Stimulated activated CD4-positive, alpha-beta T cell treated with anti-CD3 and anti-CD28 coated beads, TNF-alpha, amount 100 ng/mL, for 48 hours (primary cell): ENCODE measurements at regions not wholly inside any gene's neighbourhood (a gene's known extent, or its start where the extent isn't known, plus 50 kb on each side); places are given as distances from the start of the nearest gene placed in this dataset.
"Not testable (repeated sequence)": the region's sequence is repeated elsewhere in the genome, so short reads cannot be mapped to it uniquely, and the experiment has no call there.

ENCODE experiments used
- DNase-seq, 3 donors: peaks; one replicate each; pipeline ENCODE4 v3.0.0-alpha.2; 2020; ENCODE audit warnings: low read depth in 3 of 3

DNA sequence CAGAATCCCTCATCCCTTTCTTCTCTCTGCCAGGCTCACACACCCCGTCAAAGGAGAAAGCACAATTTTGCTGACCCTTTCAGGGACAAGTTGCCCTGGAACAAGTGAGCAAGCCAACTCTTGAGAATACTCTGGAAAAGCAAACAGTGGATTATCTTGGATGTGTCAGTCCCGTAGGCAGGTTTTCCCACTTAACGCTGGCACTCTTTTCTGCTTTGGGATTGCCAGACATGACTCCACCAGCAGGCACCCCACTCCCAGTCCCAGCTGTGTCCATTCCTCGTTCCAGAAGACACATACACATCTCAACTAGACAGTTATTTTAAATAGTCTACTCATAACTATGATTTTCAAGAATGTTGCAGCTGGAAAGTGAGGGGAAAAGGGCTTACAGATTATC lies 145.5 kb upstream of the CDKN3 start:
- DNase-seq = no peak

DNA sequence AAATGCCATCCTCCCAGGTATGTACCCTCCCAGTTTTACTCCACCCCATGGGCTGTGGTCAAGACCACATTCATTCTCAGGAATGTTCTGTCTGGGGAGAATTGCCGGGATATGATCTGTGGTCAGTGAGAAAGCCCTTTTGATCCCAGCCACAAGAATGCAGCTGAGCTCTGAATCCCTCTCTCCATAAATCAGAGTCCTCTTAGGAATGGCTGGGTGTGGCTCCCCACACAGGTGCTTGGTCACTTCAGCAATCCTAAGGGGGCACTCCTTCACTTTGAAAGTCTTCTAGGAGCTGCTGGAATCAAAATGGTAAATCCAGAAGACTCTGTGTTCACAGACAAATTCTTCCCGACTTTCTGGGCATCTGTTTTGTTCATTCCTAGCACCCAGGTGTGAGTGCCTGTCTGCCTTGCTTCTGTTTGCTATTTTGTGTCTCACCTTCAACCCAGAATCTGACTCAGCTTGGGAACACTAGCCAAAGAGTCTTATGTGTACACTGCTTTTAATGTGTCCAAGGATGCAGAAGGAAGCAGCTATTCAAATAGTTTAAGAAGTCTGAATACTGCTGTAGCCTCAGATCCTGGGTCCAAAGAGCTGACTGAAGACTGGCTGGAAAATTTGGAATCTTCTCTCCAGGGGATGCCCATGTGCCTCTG lies 144.6 kb upstream of the CDKN3 start:
- no peak for DNase-seq

DNA sequence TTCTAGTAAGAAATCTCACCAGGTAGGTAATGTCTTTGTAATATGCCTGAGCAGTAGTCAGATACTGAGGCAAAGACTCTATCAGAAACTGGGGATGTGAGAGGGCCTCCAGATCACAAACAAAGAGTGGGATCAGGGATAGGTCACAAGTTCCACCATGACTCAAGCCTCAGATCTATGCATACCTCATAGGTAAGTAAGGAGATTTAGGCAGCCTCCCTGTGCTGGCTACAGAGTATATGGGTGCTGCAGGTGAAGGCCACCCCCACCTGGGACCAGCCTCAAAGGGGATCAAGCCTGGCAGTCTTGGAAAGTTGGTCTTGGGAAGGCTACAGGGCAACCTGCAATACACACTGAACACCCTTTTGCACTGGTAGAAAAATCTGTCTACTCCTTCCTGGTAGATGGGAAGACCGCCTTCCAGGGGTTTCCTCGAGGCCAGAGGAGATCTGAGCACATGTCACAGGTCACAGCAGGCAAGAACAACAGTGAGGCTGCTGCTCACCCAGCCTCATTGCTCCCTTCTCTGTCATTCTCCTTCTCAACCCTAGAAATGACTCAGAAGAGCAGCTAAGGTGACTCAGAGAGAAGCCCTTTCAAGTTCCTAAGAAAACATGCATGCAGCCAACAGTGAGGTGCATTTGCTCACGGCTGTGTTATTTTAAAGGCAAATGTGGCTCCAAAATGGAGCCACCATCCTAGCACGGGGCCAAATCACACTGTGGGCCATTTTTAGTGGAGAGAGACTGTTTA lies 143.4 kb upstream of the CDKN3 start:
- peak in 1 of 3 donors; percentile 10 for DNase-seq

DNA sequence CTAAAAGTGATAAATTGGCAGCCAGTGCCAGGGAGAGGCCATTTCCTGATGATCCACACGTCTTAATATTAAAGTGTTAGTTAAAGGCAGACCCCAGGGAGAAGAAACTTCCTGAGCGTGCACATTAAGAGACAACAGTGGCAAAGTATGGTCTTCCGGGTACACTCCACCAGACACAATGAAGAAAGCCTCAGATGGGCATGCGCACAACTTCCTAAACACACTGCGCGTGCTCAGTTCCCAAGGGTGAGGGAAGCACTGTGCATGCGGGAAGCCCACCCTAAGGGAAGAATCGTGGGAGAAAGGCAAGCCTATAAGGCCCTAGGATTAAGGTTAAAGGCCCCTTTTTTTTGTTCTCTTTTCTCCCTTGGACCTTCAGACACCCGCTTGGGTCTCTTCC lies 140.7 kb upstream of the CDKN3 start:
- no peak for DNase-seq

DNA sequence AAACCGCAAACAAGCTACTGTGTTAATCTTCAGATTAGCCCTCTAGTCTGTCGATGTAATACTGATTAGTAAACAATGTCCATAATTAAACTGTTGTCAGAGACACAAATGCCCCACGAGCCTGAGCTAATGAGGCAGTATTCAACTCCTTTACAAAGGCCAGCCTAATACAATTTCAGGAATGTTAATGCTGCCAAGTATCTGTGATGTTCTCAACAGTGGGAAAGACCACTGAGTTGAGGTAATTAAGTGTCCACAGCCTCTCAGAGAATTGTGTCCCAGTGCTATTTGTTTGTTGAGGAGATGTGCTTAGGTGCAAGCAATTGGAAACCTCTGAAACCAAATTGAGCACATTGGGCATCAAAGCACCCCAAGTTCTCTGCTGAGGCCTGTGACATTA lies 139.4 kb upstream of the CDKN3 start:
- no peak for DNase-seq

DNA sequence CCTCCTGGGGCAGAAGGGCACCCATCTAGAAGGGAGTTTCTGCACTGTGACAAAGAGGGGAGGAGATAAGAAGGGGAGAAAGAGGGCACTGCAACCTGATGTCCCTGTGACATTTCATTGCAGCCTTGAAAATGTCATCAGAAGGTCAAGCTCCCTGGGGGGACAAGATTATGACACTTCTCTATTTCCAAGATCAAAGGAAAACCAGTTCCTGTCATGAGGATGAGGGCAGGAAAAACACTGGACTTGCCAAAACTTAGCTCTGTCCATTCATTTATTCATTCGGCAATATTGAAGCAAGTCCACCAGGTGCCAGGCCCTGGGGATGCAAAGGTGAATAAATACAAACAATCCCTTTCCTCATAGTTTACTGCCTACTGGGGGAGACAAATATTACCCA lies 138.4 kb upstream of the CDKN3 start:
- no peak for DNase-seq

DNA sequence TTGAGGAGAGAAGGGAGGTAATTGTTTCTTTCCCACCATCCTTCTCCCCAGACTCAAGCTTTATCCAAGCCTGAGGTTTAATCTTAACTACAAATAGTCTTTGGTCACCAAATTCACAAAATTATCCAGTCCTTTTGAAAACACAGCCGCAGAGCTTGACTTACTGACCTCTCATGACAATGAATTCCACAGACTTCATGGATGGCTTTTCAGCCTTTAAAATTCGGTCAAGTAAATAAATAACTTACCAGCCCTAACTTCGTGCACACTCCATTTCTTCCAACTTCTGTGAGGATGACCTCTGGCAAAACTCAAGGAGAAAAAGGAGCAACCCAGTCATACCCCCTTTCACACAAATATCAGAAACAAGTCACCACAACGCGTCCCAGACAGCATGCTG lies 137.0 kb upstream of the CDKN3 start:
- DNase-seq = no peak

DNA sequence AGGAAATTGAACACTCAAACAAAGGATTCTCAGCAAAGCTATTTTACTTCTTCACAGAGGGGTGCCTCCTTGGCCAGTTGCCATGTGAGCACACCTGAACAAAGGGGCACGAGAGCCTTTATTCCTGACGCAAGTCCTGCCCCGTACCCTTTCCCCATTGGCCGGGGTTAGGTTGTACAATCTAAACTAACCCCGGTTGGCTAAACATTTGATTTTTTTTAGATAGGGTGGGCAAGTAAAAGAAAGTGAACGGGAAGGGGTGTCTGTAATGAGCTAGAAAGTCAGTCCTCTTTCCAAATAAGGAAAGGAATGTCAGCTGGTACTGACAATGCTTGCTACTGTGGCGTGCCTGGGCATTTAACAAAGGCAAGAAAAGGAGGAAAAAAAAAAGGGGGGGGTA lies 135.5 kb upstream of the CDKN3 start:
- DNase-seq = no peak

DNA sequence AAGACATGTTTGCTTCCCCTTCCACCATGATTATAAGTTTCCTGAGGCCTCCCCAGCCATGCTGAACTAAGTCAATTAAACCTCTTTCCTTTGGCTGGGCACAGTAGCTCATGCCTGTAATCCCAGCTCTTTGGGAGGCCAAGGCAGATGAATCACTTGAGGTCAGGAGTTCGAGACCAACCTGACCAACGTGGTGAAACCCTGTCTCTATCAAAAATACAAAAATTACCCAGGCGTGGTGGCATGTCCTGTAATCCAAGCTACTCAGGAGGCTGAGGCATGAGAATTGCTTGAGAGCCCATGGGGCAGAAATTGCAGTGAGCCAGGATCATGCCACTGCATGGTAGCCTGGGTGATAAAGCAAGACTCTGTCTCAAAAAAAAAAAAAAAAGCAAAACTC lies 130.2 kb upstream of the CDKN3 start:
- DNase-seq = not testable (repeated sequence)

DNA sequence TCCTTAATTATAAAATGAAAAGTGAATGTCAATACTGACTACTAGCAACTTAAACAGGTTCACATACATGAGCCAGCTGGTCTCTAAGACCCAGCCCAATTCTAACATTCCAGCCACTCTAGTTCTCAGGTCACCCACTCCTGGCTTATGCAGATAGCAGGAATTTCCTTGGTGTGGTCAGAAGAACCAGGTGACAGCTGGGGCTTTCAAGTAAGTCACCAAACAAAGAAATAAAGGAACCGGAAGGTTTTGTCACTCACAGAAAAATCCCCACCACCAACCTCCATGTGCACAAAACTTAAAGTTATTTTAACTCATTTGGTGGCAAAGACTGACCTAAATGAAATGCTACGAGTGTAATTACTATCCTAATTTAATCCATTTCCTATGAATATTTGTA lies 129.6 kb upstream of the CDKN3 start:
- DNase-seq = no peak

DNA sequence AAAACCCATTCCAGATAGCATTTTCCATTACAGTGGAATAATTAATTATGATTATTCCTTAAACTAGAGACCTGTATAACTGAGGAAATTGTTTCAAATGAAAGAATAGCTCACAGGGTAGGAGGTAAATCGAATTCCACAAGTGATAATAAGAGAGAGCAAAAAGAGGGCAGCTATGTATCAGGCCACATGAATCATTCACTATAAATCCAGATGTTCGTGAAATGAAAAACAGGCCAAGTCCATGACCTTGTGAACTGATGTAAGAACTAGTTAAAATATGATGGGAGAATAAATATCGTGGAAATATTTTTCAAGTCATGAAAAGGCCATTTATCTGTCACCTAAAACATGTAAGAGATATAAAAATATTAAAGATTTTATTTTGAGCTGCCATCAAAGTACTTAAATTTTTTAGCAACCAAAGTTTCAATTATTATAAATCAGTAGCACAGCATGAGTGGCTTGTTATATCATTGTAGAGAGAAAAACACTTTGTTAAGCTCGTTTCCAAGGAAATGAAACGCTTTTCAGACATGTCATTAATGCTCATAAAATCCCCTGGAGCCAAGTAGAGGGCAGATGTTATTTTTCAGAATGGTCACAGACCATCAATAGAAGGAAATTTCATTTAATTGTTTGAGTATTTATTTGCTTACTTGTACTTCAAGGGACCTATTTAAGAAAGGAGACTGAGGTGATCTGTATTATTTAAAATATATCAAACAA lies 120.6 kb upstream of the CDKN3 start:
- no peak for DNase-seq

DNA sequence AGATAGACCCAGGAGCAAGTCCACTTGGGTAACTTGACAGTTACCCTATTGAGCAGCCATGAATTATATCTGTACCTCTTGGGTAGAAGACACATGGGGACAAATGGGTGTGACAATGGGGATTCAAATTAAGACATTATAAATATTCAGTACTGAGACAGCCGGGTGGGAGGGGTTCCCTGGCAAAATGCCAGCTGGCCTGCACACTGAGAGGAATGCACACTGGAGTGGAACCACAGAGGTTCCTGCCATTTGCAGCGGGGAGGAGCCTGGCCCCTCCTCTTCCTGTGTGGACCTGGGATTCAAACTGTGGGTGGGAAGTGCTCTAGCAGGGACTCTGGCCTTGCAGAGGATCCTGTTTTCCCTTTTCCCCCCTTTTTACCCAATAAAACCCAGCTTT lies 118.7 kb upstream of the CDKN3 start:
- no peak for DNase-seq

DNA sequence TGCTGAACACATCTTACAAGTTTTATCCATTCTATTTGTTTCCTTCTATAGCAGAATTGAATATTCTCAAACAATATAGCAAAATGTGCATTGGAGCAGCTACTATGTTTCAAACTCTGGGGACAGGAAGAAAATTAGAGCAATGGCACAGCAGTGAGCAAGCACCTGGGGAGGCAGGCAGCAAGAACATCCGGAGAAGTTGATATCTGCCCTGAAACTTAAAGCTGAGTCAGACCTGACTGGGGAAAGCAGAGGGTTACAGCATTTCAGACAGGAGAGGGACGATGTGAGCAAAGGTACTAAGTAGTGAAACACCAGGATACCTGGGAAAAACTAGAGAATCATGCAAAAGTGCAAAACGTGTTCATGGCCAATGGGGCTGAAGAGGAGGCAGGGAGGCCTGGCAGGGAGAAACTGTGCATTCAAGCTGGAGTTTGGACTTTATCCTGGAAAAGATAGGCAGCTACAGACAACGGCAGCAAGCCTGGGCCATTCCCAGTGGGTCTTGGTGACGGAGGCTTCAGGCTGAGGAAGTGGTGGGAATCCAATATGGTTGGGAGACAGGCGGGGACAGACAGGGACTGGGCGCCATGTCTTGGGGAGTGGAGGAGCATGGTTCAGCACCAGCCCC lies 118.0 kb upstream of the CDKN3 start:
- no peak for DNase-seq

DNA sequence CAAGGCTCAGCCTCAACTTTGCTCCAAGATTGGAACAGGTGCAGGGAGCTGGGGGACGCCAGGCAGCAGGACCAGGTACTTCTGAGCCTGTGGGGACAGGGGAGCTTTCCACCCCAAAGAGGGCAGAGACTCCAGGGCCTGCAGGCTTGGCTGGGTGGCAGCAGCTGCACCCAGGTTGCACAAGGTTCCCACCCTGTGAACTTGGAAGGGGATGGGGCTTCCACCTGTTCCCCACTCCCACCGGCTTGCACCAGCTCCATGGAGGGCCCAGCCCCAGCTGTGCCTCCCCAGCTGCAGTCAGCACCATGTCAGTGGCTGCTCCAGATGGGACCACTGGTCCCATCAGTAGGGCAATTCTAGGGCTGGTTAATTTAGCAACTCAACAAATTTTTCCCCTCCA lies 114.0 kb upstream of the CDKN3 start:
- no peak for DNase-seq

DNA sequence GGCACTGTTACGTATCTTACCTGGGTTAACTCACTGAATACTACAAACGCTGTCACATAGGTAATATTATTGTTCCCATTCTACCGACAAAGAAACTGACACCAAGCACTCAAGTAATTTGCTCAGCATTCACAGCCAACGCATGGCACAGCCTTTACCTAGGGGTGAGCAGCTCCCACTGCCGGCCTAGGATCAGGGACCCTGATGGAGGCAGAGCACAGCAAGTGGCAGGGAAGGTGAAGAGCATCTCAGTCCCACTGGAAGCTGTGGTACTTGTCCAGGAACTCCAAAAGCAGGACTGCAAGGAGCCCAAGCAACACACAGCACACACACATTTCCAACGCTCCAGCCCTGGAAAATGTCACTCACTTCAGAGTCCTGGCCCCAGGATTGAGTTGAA lies 111.8 kb upstream of the CDKN3 start:
- no peak for DNase-seq

DNA sequence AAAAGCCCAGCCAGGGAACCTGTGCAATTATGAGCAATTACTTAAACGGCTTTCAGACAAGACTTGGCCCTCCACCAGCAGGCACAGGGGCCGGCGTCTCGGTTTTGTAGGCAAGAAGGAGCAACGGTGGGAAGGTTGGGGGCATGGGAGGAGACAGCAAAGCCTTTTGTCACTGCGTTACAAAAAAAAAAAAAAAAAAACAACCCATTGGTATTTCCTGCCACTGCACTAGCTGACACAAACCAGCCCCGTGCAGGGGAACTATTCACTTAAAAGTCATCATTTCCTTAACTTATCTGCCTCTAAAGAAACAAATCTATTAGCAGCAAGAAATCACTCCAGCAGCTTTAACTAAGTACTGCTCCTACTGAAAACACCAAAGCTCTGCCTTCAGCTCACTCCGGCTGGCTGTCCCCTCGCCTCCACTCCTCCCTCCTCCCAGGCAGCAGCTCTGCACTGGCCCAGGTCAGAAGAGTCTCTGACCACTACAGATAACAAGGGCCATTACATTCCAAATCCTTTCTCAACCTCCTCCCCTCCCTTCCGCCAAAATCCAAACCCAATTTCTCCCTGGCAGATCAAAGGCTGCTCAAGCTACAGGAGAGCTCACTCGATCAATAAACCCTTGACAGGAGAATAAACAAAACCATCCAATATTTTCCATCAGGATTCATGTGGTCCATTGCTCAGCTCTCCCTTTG lies 105.2 kb upstream of the CDKN3 start:
- DNase-seq = no peak

DNA sequence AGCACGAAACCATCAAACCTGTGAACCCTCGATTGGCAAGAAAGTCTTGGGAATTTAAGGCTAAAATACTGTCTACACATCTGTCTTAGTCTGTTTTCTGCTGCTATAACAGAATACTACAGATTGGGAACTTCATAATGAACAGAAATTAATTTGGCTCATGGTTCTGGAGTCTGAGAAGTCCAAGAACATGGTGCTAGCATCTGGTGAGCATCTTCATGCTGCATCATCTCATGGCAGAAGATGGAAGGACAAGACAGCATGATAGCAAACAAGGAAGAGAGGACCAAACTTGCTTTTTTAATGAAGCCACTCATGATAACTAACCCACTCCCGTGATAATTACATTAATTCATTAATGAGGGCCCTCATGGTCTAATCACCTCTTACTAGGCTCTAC lies 102.0 kb upstream of the CDKN3 start:
- DNase-seq = no peak

DNA sequence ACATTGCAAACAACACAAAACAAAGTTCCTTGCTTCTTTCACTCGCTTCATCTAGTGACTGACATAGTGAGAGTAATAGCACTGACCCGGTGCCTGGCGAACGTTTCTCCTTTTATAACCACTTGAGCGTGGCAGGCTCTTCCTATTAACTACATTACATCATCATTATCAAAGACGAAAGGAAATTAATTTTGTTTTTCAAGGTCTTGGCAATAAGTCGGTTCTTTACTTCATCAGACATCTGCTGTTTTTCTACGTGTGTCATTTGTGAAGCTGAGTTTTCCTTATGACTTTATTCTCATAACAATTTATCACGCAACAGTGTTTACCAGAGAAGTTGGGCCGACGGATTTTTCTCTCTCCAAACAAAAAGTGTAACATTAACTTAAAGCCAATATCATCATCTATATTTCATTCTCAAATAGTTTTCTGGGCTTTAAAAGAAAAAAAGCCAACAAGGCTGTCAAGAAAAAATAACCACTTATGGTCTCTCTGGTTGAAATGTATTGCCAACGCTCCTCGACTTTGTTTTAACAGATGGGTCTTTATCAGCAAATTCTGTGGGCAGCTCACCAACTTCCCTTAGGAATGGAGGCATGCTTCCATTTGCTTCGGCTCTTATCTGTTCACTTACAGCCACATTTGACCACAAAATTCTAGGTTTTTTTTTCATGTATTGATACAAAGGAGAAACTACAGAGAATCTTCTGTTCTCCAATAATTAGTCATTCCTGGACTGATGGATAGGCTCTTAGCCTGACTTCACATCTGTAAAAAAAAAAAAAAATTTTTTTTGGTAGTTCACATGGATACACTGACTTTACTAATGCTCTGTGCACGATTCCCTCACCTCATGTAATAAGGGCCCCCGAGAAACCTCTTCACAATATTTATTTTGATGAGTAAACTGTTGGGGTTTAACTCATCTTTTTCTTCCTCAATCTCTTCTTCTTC lies 97.1 kb upstream of the CDKN3 start:
- no peak for DNase-seq

DNA sequence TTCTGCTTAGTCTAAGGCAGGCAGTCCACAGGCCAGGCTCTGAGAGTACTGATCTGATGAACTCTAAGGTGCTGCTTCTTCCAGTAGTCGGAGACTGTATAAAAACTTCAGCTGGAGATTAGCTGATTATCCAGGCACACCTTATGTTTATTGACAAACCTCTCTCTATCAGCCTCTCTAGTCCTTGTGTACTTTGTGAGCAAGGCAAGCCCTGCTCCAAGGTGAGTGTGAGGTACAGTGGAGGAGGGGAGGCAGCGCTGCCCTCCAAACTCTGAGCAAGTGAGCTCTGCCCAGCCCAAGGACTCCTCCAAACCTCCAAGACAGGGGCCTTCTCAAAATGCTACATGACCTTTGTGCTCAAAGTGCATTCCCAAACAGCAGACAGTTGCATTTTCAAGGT lies 95.9 kb upstream of the CDKN3 start:
- no peak for DNase-seq

DNA sequence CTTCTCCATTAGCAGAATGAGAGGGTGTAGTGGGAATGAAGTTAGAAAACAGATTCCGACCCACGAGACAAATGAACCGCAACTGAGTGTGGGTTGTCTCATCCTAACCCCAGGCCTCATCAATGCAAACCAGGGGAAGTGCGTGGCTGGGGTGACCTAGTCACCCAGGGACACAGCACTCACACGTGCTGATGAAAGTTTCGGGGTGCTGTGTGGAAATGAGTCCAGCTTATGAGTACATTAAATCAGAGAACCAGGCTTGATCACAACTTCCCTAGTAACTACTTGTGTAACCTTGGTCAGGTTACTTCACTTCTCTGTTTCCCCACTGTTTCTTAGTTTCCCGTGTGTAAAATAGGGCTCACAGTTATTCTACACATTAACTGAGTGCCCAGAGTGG lies 95.4 kb upstream of the CDKN3 start:
- no peak for DNase-seq

DNA sequence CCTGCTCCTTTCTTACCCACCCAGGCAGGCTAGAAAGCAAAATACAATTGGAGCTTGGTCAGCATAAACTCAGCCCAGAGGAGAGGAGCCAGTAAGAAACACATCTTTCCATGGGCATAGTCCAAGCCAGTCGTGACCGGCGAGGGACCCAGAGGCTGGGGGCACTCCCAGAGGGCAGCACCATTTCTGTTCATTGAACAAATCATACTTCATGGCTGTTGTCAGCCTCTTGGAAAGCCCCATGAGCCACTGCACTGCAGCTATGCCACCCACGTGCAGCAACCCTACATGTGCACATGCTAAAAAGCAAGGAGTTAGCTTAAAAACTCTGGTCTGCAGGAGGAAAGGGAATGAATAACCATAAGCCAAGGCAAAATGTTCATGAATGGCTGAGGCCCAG lies 90.0 kb upstream of the CDKN3 start:
- DNase-seq = no peak
